GM12875 (cell line): ENCODE measurements at regions not wholly inside any gene's neighbourhood (a gene's known extent, or its start where the extent isn't known, plus 50 kb on each side); places are given as distances from the start of the nearest gene placed in this dataset.

ENCODE experiments used
- H3K4me3 ChIP-seq: one replicate; pipeline ENCODE4 v1.5.1; 2011; ENCODE audit warnings: low read depth, low read length, control low read depth
- TF ChIP-seq, protein P1 (sequence below): IDR thresholded peaks from 2 replicates; pipeline ENCODE4 v1.5.1; 2011; ENCODE audit warnings: low read depth, mild to moderate bottlenecking, control low read depth, inconsistent platforms, low read length, moderate library complexity, borderline replicate concordance; ENCODE audit not compliant: insufficient read depth

DNA sequence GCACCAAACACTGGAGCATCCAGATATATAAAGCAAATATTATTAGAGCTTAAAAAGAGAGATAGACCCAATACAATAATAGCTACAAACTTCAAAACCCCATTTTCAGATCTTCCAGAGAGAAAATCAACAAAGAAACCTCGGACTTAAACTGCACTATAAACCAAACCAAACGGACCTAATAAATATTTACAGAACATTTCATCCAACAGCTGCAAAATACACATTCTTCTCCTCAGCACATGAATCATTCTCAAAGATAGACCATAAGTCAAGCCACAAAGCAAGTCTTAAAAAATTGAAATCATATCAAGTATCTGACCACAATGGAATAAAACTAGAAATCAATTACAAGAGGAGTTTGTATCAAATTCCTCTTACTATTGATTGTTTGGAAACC is 140.2 kb upstream of the OTOS start:
- no peak overlapping the region for H3K4me3 ChIP-seq
- TF ChIP-seq, protein P1, sequence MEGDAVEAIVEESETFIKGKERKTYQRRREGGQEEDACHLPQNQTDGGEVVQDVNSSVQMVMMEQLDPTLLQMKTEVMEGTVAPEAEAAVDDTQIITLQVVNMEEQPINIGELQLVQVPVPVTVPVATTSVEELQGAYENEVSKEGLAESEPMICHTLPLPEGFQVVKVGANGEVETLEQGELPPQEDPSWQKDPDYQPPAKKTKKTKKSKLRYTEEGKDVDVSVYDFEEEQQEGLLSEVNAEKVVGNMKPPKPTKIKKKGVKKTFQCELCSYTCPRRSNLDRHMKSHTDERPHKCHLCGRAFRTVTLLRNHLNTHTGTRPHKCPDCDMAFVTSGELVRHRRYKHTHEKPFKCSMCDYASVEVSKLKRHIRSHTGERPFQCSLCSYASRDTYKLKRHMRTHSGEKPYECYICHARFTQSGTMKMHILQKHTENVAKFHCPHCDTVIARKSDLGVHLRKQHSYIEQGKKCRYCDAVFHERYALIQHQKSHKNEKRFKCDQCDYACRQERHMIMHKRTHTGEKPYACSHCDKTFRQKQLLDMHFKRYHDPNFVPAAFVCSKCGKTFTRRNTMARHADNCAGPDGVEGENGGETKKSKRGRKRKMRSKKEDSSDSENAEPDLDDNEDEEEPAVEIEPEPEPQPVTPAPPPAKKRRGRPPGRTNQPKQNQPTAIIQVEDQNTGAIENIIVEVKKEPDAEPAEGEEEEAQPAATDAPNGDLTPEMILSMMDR, result no peak

DNA sequence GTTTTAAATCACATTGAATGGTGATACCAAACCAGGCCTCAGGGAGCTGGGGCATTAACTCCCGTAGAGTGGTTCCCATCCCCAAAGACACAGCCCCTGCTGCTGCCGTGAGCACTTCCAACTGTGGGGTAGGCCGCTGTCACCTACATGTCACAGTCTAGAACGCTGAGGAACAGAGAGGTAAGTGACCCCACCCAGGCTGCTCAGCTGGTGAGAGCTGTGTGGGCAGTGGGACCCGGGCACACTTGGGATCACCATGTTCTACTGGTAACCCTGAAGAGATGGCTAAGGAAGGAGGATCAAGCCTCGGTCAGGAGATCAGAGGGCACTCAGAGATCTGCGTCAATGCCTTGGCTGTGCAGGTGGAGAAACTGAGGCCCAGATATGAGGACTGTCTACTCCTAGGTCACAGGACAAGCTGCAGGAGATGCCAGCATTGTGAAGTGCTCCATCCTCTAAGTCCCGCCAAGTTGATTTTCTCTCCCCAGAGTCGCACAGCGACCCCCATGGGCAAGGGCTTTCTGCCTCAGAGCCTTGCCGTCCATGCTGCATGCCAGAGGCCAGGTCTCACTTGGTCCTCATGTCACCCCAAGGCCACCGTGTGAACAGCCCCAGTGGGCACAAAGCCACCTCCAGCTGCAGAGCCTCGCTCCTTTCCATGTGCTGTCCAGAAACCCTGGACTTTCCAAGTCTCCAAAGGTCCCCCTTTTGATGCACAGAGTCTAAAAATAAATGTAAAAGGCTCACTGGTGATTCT is 144.2 kb upstream of the OTOS start:
- H3K4me3 ChIP-seq, result no peak overlapping the region
- TF ChIP-seq, protein P1, result no peak

DNA sequence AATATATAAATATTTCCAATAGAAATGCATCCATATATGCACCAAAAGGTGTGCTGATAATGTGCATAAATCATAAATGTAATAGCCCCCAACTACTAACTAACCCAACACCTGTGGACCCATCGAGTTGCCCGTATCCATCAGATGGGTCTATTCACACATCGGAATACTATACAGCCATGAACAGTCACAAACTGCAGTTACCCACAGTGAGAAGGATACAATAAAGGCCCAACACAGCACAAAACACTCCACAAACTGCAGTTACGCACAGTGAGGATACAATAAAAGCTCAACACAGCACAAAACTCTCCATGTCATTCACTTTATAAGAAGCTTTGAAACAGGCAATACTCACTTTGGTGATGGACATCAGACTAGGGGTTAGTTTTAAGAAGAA is 145.3 kb upstream of the OTOS start:
- TF ChIP-seq, protein P1, result no peak
- no peak overlapping the region for H3K4me3 ChIP-seq

DNA sequence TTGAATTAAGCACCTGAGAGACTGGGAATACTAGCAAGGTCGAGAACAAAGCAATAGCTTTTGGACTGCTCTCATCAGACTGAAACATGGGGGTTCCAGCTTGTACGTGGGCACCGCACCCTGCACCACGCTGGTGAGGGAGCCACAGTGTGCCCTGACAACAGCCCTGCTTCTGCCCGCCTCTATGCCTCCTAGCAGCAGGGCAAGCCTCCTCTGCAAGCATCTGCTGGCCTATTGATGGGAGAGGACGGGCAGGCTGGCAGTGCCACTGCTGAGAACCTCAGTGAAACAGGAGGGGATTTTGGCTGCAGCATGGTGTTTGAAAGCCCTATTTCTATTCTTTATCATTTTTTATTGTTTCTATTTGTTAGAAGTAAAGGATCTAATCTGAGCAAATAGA is 146.1 kb upstream of the OTOS start:
- no peak overlapping the region for H3K4me3 ChIP-seq
- TF ChIP-seq, protein P1, result no peak

DNA sequence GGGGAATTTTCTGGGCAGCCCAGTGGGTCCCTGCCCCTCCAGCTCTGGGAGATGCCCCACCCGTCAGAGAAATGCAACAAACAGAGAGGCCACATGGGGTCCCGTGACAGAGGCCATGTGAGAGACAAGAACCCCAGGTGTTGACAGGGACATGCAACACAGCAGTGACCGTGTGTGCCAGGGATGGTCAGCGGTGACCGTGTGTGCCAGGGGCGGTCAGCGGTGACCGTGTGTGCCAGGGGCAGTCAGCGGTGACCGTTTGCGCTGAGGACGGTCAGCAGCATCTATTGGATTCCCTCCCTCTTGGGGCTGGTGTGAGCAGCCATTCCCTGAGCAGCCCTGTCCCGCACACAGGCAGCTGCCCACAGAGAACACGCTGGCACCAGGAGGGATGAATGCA is 146.6 kb upstream of the OTOS start:
- H3K4me3 ChIP-seq, result no peak overlapping the region
- TF ChIP-seq, protein P1, result no peak

DNA sequence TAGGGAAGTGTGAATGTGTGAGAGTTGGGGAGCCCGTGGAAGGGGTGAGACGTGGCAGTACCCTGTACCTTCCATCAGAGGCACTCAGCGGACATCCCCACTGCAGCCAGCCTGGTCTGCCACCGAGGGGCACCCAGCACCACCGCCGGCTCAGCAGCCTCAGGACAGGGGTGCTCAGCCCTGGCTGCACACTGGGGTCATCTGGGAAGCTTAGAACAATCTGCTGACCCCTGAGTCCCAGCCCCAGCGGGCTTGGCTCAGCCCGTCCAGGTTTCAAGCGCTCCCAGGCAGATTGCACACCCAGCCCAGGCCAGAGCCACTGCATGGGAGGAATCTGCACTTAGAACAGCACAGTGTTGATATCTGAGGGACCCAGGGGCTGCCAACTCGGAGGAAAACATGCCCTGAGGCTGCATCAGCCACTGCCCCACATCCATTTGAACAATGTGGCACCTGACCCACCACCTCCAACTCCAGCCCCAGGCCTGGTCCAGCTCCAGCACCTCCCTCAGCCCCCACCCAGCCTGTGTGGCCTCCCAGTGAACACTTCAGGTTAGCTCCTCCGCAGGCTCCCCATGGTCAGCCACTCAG is 147.1 kb upstream of the OTOS start:
- H3K4me3 ChIP-seq, result no peak overlapping the region
- TF ChIP-seq, protein P1, result no peak

DNA sequence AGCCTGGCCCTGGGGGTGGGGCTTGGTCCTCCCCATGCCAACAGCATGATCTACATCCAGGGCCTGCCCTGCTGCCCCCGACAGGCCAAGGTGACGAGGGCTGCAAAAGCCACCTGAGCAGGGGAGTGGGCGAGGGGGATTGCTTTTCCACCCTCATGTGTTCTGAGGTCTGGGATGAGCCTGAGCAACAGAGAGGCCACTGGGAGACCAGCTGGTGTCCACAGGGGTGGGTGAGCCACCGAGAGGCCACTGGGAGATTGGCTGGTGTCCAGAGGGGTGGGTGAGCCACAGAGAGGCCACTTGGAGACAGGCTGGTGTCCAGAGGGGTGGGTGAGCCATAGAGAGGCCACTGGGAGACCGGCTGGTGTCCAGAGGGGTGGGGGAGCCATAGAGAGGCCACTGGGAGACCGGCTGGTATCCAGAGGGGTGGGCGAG is 147.4 kb upstream of the GPC1 start:
- TF ChIP-seq, protein P1, result no peak

More for the DNA sequence above, 147.4 kb upstream of the GPC1 start:
- H3K4me3 ChIP-seq, result no peak overlapping the region
